GM10266 (cell line): ENCODE measurements at regions not wholly inside any gene's neighbourhood (a gene's known extent, or its start where the extent isn't known, plus 50 kb on each side); places are given as distances from the start of the nearest gene placed in this dataset.

Source experiments
- DNase-seq: peaks from one replicate; pipeline ENCODE4 v3.0.0; 2012; ENCODE audit errors: extremely low spot score
- CTCF ChIP-seq: IDR thresholded peaks from 2 replicates; pipeline ENCODE4 v1.5.1; 2012; ENCODE audit warnings: mild to moderate bottlenecking, low read depth; ENCODE audit not compliant: control insufficient read depth, insufficient read depth; ENCODE audit errors: missing control alignments

DNA sequence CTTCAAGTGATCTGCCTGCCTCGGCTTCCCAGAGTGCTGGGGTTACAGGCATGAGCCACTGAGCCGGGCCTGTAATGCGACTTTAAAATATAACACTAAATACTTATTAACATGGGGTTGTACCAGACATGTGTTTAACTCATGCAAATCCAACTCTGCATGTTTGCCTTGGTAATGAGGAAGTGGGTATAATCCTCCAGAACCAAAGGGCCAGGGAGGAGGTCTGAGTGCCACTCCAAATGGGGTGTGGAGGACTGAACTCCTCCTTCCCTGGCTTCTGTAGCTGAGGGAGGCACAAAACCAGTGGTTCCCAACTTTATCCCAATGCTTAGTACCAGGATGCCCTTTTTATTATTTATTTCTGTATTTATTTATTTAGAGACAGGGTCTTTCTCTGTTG is 61.6 kb upstream of the MED13L start:
- DNase-seq, result no peak
- no peak for TF ChIP-seq CTCF

- TF ChIP-seq CTCF, result no peak
- DNase-seq, result no peak
These were observed 62.4 kb upstream of the MED13L start for GRCh38 chr12:116339800-116340371.

- TF ChIP-seq CTCF, result no peak
- DNase-seq, result no peak
These were observed 65.9 kb upstream of the MED13L start for GRCh38 chr12:116343331-116343884.

DNA sequence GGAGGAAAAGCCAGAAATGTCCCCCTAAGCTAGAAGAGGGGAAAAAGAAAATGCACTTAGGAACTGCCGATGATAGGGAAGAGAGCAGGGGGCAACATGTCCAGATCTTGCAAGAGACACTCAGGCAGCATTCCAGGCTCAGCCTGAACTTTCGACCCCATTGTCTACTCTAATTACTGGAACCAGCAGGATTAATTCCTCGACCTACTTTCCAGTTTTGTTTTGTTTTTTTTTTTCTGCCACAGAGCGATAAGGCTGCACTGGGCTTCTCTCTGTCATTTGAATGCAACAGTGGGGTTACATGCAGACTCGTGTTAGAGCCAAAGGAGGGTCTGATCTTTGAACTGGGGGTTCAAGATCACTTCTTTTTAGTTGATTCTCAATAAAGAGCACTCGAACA is 68.7 kb upstream of the MED13L start:
- no peak for DNase-seq
- TF ChIP-seq CTCF, result no peak

DNA sequence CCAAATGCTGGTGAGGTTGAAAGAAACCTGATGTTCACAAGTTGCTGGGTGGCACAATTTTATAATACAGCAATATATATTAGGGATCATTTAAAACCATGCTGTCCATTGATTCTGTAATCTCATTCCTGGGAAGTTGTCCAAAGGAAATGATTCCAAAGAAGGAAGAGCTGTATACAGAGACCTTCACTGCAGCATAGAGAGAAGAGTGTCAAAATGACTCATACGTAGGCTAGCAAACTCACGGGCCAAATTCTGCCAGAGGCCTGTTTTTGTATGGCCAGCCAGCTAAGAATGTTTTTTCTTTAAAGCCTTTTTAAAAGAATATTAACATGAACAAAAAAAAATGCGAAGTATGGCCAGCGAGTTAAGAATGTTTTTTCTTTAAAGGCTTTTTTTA is 69.2 kb upstream of the MED13L start:
- DNase-seq, result no peak
- TF ChIP-seq CTCF, result no peak

DNA sequence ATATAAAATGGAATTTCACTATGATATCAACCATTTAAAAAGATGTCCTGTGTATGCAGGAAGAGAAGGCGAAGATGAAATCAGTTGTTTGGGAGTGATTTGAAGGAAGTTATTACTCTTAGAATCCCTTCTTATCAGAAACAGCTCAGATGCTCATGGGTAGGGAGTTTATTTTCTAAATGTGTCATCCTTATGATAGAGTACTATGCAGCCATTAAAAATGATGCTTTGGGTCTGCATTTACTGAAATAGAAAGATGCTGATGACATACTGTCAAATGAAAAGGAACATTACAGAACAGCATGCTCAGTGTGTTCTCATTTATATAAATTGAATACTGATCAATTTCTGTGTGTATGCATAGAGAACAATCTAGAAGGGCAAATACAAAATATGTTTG is 69.8 kb upstream of the MED13L start:
- TF ChIP-seq CTCF, result no peak

GRCh38 chr12:116352315-116352835 is 74.9 kb upstream of the MED13L start:
- no peak for DNase-seq
- TF ChIP-seq CTCF, result no peak

More for the DNA sequence above, 69.8 kb upstream of the MED13L start:
- no peak for DNase-seq
